ENCODE measurements at regions not wholly inside any gene's neighbourhood (a gene's known extent, or its start where the extent isn't known, plus 50 kb on each side); places are given as distances from the start of the nearest gene placed in this dataset.
"Not testable (repeated sequence)": the region's sequence is repeated elsewhere in the genome, so short reads cannot be mapped to it uniquely, and the experiment has no call there.

GRCh38 chr14:105645389-105645788 is 119.0 kb downstream of the TMEM121 start:
- not testable (repeated sequence) for H3K27me3 ChIP-seq (ENCODE audit: low read depth, low read length); H3K36me3 ChIP-seq (ENCODE audit: control insufficient read depth in 1 of 2, insufficient read depth in 2 of 2, low read length in 2 of 2); H3K4me1 ChIP-seq (ENCODE audit: control insufficient read depth in 1 of 2, insufficient read depth in 2 of 2, low read length in 2 of 2); H3K4me3 ChIP-seq (ENCODE audit: low read depth in 1 of 2, low read length in 2 of 2); H3K9me3 ChIP-seq (ENCODE audit: control insufficient read depth in 1 of 2, low read length in 2 of 2); H3K27ac ChIP-seq (ENCODE audit: low read length)

GRCh38 chr14:105646175-105646574 is 119.8 kb downstream of the TMEM121 start:
- Histone ChIP-seq H3K27ac (ENCODE audit: low read length) (no peak overlapping the region), H3K4me3 (ENCODE audit: low read depth in 1 of 2, low read length in 2 of 2) (no peak overlapping the region), H3K9me3 (ENCODE audit: control insufficient read depth in 1 of 2, low read length in 2 of 2) (no peaks in the 10 kb centered on the region), H3K27me3 (ENCODE audit: low read depth, low read length) (no peaks in the 10 kb centered on the region), H3K36me3 (ENCODE audit: control insufficient read depth in 1 of 2, insufficient read depth in 2 of 2, low read length in 2 of 2) (no peaks in the 10 kb centered on the region), H3K4me1 (ENCODE audit: control insufficient read depth in 1 of 2, insufficient read depth in 2 of 2, low read length in 2 of 2) (no peaks in the 10 kb centered on the region)

GRCh38 chr14:105646711-105647281 is 120.4 kb downstream of the TMEM121 start:
- not testable (repeated sequence) for H3K4me1 ChIP-seq (ENCODE audit: control insufficient read depth in 1 of 2, insufficient read depth in 2 of 2, low read length in 2 of 2); H3K4me3 ChIP-seq (ENCODE audit: low read depth in 1 of 2, low read length in 2 of 2); H3K9me3 ChIP-seq (ENCODE audit: control insufficient read depth in 1 of 2, low read length in 2 of 2); H3K27ac ChIP-seq (ENCODE audit: low read length); H3K36me3 ChIP-seq (ENCODE audit: control insufficient read depth in 1 of 2, insufficient read depth in 2 of 2, low read length in 2 of 2); H3K27me3 ChIP-seq (ENCODE audit: low read depth, low read length)

- H3K4me3 ChIP-seq (ENCODE audit: low read depth in 1 of 2, low read length in 2 of 2), result not testable (repeated sequence)
These were observed 121.0 kb downstream of the TMEM121 start for GRCh38 chr14:105647426-105647783.

GRCh38 chr14:105647784-105648608 is 121.6 kb downstream of the TMEM121 start:
- Histone ChIP-seq H3K4me3 (ENCODE audit: low read depth in 1 of 2, low read length in 2 of 2) (no peak overlapping the region), H3K9me3 (ENCODE audit: control insufficient read depth in 1 of 2, low read length in 2 of 2) (no peaks in the 10 kb centered on the region), H3K27ac (ENCODE audit: low read length) (no peak overlapping the region), H3K36me3 (ENCODE audit: control insufficient read depth in 1 of 2, insufficient read depth in 2 of 2, low read length in 2 of 2) (no peaks in the 10 kb centered on the region), H3K4me1 (ENCODE audit: control insufficient read depth in 1 of 2, insufficient read depth in 2 of 2, low read length in 2 of 2) (no peaks in the 10 kb centered on the region), H3K27me3 (ENCODE audit: low read depth, low read length) (no peaks in the 10 kb centered on the region)

More at GRCh38 chr14:105647426-105647783, 121.0 kb downstream of the TMEM121 start:
- not testable (repeated sequence) for H3K27ac ChIP-seq (ENCODE audit: low read length); H3K27me3 ChIP-seq (ENCODE audit: low read depth, low read length); H3K9me3 ChIP-seq (ENCODE audit: control insufficient read depth in 1 of 2, low read length in 2 of 2); H3K4me1 ChIP-seq (ENCODE audit: control insufficient read depth in 1 of 2, insufficient read depth in 2 of 2, low read length in 2 of 2); H3K36me3 ChIP-seq (ENCODE audit: control insufficient read depth in 1 of 2, insufficient read depth in 2 of 2, low read length in 2 of 2)

- H3K27me3 ChIP-seq (ENCODE audit: low read depth, low read length); H3K9me3 ChIP-seq (ENCODE audit: control insufficient read depth in 1 of 2, low read length in 2 of 2); H3K4me1 ChIP-seq (ENCODE audit: control insufficient read depth in 1 of 2, insufficient read depth in 2 of 2, low read length in 2 of 2); H3K4me3 ChIP-seq (ENCODE audit: low read depth in 1 of 2, low read length in 2 of 2); H3K27ac ChIP-seq (ENCODE audit: low read length); H3K36me3 ChIP-seq (ENCODE audit: control insufficient read depth in 1 of 2, insufficient read depth in 2 of 2, low read length in 2 of 2): not testable (repeated sequence)
These were observed 122.5 kb downstream of the TMEM121 start for GRCh38 chr14:105648609-105649535.

- H3K27me3 ChIP-seq (ENCODE audit: low read depth, low read length); H3K36me3 ChIP-seq (ENCODE audit: control insufficient read depth in 1 of 2, insufficient read depth in 2 of 2, low read length in 2 of 2); H3K4me1 ChIP-seq (ENCODE audit: control insufficient read depth in 1 of 2, insufficient read depth in 2 of 2, low read length in 2 of 2): not testable (repeated sequence)
These were observed 125.9 kb downstream of the TMEM121 start for GRCh38 chr14:105652317-105652716.

GRCh38 chr14:105653921-105654320 is 127.5 kb downstream of the TMEM121 start:
- H3K4me3 ChIP-seq (ENCODE audit: low read depth in 1 of 2, low read length in 2 of 2); H3K27ac ChIP-seq (ENCODE audit: low read length); H3K36me3 ChIP-seq (ENCODE audit: control insufficient read depth in 1 of 2, insufficient read depth in 2 of 2, low read length in 2 of 2); H3K4me1 ChIP-seq (ENCODE audit: control insufficient read depth in 1 of 2, insufficient read depth in 2 of 2, low read length in 2 of 2); H3K27me3 ChIP-seq (ENCODE audit: low read depth, low read length): not testable (repeated sequence)
- H3K9me3 ChIP-seq (ENCODE audit: control insufficient read depth in 1 of 2, low read length in 2 of 2), result peaks cover 0 to 18% of the 10 kb centered on the region in 2 donors

More at GRCh38 chr14:105652317-105652716, 125.9 kb downstream of the TMEM121 start:
- H3K27ac ChIP-seq (ENCODE audit: low read length); H3K9me3 ChIP-seq (ENCODE audit: control insufficient read depth in 1 of 2, low read length in 2 of 2); H3K4me3 ChIP-seq (ENCODE audit: low read depth in 1 of 2, low read length in 2 of 2): not testable (repeated sequence)

GRCh38 chr14:105659255-105659654 is 132.9 kb downstream of the TMEM121 start:
- not testable (repeated sequence) for H3K27me3 ChIP-seq (ENCODE audit: low read depth, low read length); H3K4me1 ChIP-seq (ENCODE audit: control insufficient read depth in 1 of 2, insufficient read depth in 2 of 2, low read length in 2 of 2); H3K36me3 ChIP-seq (ENCODE audit: control insufficient read depth in 1 of 2, insufficient read depth in 2 of 2, low read length in 2 of 2); H3K27ac ChIP-seq (ENCODE audit: low read length); H3K4me3 ChIP-seq (ENCODE audit: low read depth in 1 of 2, low read length in 2 of 2)
- H3K9me3 ChIP-seq (ENCODE audit: control insufficient read depth in 1 of 2, low read length in 2 of 2), result peaks cover 0 to 23% of the 10 kb centered on the region in 2 donors

- no peaks in the 10 kb centered on the region for H3K27me3 ChIP-seq (ENCODE audit: low read depth, low read length)
- H3K9me3 ChIP-seq (ENCODE audit: control insufficient read depth in 1 of 2, low read length in 2 of 2), result peaks cover 0 to 23% of the 10 kb centered on the region in 2 donors
- no peaks in the 10 kb centered on the region for H3K4me1 ChIP-seq (ENCODE audit: control insufficient read depth in 1 of 2, insufficient read depth in 2 of 2, low read length in 2 of 2)
- no peaks in the 10 kb centered on the region for H3K36me3 ChIP-seq (ENCODE audit: control insufficient read depth in 1 of 2, insufficient read depth in 2 of 2, low read length in 2 of 2)
- H3K4me3 ChIP-seq (ENCODE audit: low read depth in 1 of 2, low read length in 2 of 2), result no peak overlapping the region
- no peak overlapping the region for H3K27ac ChIP-seq (ENCODE audit: low read length)
These were observed 133.6 kb downstream of the TMEM121 start for GRCh38 chr14:105659935-105660527.

All from muscle layer of duodenum (tissue), 2 donors.